Fibroblast of lung (primary cell): ENCODE measurements at regions not wholly inside any gene's neighbourhood (a gene's known extent, or its start where the extent isn't known, plus 50 kb on each side); places are given as distances from the start of the nearest gene placed in this dataset.

Source experiments
- DNase-seq, 2 donors: peaks; one replicate each; pipeline versions ENCODE4 v3.0.0 to v3.0.0-alpha.2; 2010; ENCODE audit warnings: low read depth in 2 of 2
- H2AFZ ChIP-seq: 2 replicates; pipeline ENCODE4 v1.5.1; 2012; ENCODE audit warnings: low read length, control low read depth, inconsistent platforms
- H3K27ac ChIP-seq: 2 replicates; pipeline ENCODE4 v1.5.1; 2011; ENCODE audit warnings: low read length, control low read depth; ENCODE audit not compliant: insufficient read depth
- H3K27me3 ChIP-seq: 2 replicates; pipeline ENCODE4 v1.5.1; 2011; ENCODE audit warnings: mild to moderate bottlenecking, low read length; ENCODE audit not compliant: control insufficient read depth, insufficient read depth
- H3K36me3 ChIP-seq: 2 replicates; pipeline ENCODE4 v1.5.1; 2011; ENCODE audit warnings: low read length; ENCODE audit not compliant: control insufficient read depth, insufficient read depth
- H3K4me1 ChIP-seq: 2 replicates; pipeline ENCODE4 v1.5.1; 2011; ENCODE audit warnings: low read length; ENCODE audit not compliant: control insufficient read depth, insufficient read depth; ENCODE audit errors: extremely low read depth
- H3K4me2 ChIP-seq: 2 replicates; pipeline ENCODE4 v1.5.1; 2011; ENCODE audit warnings: low read length, control low read depth; ENCODE audit not compliant: insufficient read depth; ENCODE audit errors: extremely low read depth
- H3K4me3 ChIP-seq, 4 experiments: fragments of 200-600 bp in 1 of 4; sonication (generic) in 1 of 4; replicated peaks in 1 of 4; 2 replicates each; pipeline ENCODE4 v1.5.1; 2011 to 2016; ENCODE audit warnings: low read length in 4 of 4, low read depth in 3 of 4, mild to moderate bottlenecking in 3 of 4, control low read depth in 2 of 4, inconsistent platforms in 1 of 4, mixed read lengths in 1 of 4; ENCODE audit not compliant: insufficient read depth in 1 of 4; ENCODE audit errors: control extremely low read depth in 1 of 4
- H3K79me2 ChIP-seq: 2 replicates; pipeline ENCODE4 v1.5.1; 2012; ENCODE audit warnings: mild to moderate bottlenecking, low read length, inconsistent platforms; ENCODE audit not compliant: control insufficient read depth, insufficient read depth
- H3K9ac ChIP-seq: 2 replicates; pipeline ENCODE4 v1.5.1; 2011; ENCODE audit warnings: mild to moderate bottlenecking, low read length, control low read depth; ENCODE audit not compliant: insufficient read depth
- H3K9me3 ChIP-seq: 2 replicates; pipeline ENCODE4 v1.5.1; 2012; ENCODE audit warnings: low read depth, low read length; ENCODE audit not compliant: control insufficient read depth, insufficient read depth
- H4K20me1 ChIP-seq: 2 replicates; pipeline ENCODE4 v1.5.1; 2011; ENCODE audit warnings: low read length; ENCODE audit not compliant: control insufficient read depth, insufficient read depth; ENCODE audit errors: extremely low read depth
- EZH2 ChIP-seq: IDR thresholded peaks from 2 replicates; pipeline ENCODE4 v1.5.1; 2012; ENCODE audit warnings: low read length, control low read depth, mild to moderate bottlenecking; ENCODE audit errors: missing control alignments
- TF ChIP-seq, protein P1 (sequence below), 2 donors: IDR thresholded peaks in 1 of 2; conservative IDR thresholded peaks in 1 of 2; 1 replicate in 1 of 2; 2 replicates in 1 of 2; pipeline ENCODE4 v1.5.1; 2011 to 2012; ENCODE audit warnings: low read length in 2 of 2, control low read depth in 1 of 2, inconsistent platforms in 1 of 2, low read depth in 1 of 2, mild to moderate bottlenecking in 1 of 2

DNA sequence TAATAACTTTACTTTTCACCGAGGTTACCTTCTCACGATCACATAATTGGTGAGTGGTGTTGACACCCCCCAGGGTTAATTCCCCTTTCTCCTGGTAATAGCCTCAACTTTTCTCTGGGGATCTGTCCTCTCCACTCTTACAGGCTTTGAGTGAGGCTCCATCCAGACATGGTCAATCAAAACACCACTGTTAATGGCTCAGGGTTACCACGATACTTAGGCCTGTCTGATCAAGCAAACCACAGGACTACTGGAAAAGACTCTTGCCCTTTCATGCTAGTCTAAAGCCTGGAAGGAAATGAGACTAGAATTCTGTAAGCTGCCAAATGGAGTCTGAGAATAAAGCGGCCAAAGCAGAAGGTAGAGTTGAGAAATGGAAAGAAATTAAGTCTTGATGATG is 56.5 kb upstream of the STT3B start:
- Histone ChIP-seq H4K20me1 (no peaks in the 10 kb centered on the region), H3K9me3 (no peaks in the 10 kb centered on the region), H3K4me2 (no peak overlapping the region), H3K27me3 (peaks cover 3% of the 10 kb centered on the region), H3K9ac (no peak overlapping the region), H3K4me1 (no peaks in the 10 kb centered on the region), H3K27ac (no peak overlapping the region), H3K36me3 (no peaks in the 10 kb centered on the region), H3K4me3 (no peak overlapping the region), H3K79me2 (no peaks in the 10 kb centered on the region), H2AFZ (no peak overlapping the region)
- peak in 1 of 2 donors; percentile 6 for DNase-seq
- TF ChIP-seq, protein P1, sequence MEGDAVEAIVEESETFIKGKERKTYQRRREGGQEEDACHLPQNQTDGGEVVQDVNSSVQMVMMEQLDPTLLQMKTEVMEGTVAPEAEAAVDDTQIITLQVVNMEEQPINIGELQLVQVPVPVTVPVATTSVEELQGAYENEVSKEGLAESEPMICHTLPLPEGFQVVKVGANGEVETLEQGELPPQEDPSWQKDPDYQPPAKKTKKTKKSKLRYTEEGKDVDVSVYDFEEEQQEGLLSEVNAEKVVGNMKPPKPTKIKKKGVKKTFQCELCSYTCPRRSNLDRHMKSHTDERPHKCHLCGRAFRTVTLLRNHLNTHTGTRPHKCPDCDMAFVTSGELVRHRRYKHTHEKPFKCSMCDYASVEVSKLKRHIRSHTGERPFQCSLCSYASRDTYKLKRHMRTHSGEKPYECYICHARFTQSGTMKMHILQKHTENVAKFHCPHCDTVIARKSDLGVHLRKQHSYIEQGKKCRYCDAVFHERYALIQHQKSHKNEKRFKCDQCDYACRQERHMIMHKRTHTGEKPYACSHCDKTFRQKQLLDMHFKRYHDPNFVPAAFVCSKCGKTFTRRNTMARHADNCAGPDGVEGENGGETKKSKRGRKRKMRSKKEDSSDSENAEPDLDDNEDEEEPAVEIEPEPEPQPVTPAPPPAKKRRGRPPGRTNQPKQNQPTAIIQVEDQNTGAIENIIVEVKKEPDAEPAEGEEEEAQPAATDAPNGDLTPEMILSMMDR (conservative IDR thresholded peaks at IDR 0.05 in 1 of 2, IDR thresholded peaks at IDR 0.05 in 1 of 2; ENCODE audit: low read depth in 1 of 2, low read length in 2 of 2): no peak
- TF ChIP-seq EZH2: no peak

DNA sequence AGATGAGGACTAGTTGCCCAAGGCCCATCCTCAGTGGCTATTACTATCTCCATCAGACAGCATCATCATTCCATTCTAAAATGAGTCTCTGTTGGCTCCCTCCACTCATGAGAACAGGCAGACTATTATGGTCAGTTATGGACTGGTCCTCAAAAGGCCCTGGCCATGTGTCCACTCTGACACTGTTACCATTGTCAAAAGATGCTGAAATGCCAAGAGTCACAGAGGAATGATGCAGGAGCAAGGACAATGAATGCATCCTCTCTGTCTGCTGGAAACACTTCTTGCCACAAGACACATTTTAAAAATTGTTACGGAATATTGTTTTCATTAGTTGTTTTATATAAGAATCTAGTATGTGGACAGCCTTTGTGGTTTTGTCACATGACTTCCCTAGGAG is 53.3 kb upstream of the STT3B start:
- no peaks in the 10 kb centered on the region for H3K9me3 ChIP-seq
- H3K4me1 ChIP-seq: no peaks in the 10 kb centered on the region
- no peak overlapping the region for H3K9ac ChIP-seq
- no peak overlapping the region for H3K4me2 ChIP-seq
- no peak for DNase-seq
- no peaks in the 10 kb centered on the region for H4K20me1 ChIP-seq
- no peak overlapping the region for H3K27ac ChIP-seq
- H3K27me3 ChIP-seq: peaks cover 3% of the 10 kb centered on the region
- TF ChIP-seq EZH2: no peak
- TF ChIP-seq, protein P1 (conservative IDR thresholded peaks at IDR 0.05 in 1 of 2, IDR thresholded peaks at IDR 0.05 in 1 of 2; ENCODE audit: low read depth in 1 of 2, low read length in 2 of 2): no peak
- H3K36me3 ChIP-seq: no peaks in the 10 kb centered on the region
- H3K79me2 ChIP-seq: no peaks in the 10 kb centered on the region
- no peak overlapping the region for H2AFZ ChIP-seq
- H3K4me3 ChIP-seq: no peak overlapping the region

DNA sequence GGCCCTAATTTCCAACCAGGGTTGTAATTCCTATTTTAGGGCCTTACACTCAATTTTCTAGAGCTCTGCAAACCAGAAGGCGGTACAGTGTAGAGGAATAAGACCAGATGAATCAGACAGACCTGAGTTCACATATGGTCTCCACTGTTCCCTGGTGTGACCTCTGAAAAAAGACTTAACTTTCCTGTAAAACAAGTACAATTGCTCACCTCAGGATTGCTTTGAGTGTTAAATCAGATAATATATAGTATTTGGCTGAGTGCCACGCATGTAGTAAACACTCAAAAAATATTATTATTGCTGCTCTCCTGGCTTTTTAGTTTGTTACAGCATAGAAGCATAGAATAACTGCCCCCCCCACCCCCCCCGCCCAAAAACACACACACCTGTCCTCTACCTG is 51.0 kb upstream of the STT3B start:
- H3K4me3 ChIP-seq: no peak overlapping the region
- no peak for DNase-seq
- H4K20me1 ChIP-seq: no peaks in the 10 kb centered on the region
- no peaks in the 10 kb centered on the region for H3K4me1 ChIP-seq
- no peak overlapping the region for H3K4me2 ChIP-seq
- H3K36me3 ChIP-seq: no peaks in the 10 kb centered on the region
- H3K79me2 ChIP-seq: no peaks in the 10 kb centered on the region
- H3K27ac ChIP-seq: no peak overlapping the region
- H2AFZ ChIP-seq: no peak overlapping the region
- no peaks in the 10 kb centered on the region for H3K27me3 ChIP-seq
- H3K9me3 ChIP-seq: no peaks in the 10 kb centered on the region
- no peak for TF ChIP-seq EZH2
- TF ChIP-seq, protein P1 (conservative IDR thresholded peaks at IDR 0.05 in 1 of 2, IDR thresholded peaks at IDR 0.05 in 1 of 2; ENCODE audit: low read depth in 1 of 2, low read length in 2 of 2): no peak
- H3K9ac ChIP-seq: no peak overlapping the region
